ENCODE measurements at regions not wholly inside any gene's neighbourhood (a gene's known extent, or its start where the extent isn't known, plus 50 kb on each side); places are given as distances from the start of the nearest gene placed in this dataset.

DNA sequence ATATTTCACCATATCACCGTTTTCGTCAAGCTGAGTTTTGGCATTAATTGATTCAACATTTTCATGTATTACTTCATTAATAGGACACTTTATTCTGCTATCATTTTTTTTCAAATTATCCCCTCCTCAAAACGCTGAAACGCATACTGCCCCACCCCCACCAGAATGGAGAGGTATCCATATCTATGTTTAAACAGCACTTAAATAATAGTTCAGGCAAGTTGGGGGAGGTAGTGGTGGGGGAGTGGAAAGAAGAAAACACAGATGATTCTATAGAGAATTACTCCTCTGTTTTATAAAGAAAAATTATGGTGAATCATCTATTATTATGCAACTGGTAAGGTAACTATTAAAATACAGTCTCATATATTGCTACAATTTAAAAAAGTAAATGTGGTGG, 314.4 kb upstream of the ZEB2 start (continued):
- TF ChIP-seq ZBTB49 (tag by site-specific recombination; IDR thresholded peaks at IDR 0.05; ENCODE audit: low read depth) (no peak), KLF9 (tag by site-specific recombination; IDR thresholded peaks at IDR 0.05; ENCODE audit: low read depth) (no peak), ZNF837 (tag by site-specific recombination; IDR thresholded peaks at IDR 0.05) (no peak), ZNF24 (tag by site-specific recombination; IDR thresholded peaks at IDR 0.05) (no peak), ZNF664 (tag by site-specific recombination; IDR thresholded peaks at IDR 0.05) (no peak), ZNF704 (tag by site-specific recombination; IDR thresholded peaks at IDR 0.05) (no peak)
- TF ChIP-seq, protein P1, sequence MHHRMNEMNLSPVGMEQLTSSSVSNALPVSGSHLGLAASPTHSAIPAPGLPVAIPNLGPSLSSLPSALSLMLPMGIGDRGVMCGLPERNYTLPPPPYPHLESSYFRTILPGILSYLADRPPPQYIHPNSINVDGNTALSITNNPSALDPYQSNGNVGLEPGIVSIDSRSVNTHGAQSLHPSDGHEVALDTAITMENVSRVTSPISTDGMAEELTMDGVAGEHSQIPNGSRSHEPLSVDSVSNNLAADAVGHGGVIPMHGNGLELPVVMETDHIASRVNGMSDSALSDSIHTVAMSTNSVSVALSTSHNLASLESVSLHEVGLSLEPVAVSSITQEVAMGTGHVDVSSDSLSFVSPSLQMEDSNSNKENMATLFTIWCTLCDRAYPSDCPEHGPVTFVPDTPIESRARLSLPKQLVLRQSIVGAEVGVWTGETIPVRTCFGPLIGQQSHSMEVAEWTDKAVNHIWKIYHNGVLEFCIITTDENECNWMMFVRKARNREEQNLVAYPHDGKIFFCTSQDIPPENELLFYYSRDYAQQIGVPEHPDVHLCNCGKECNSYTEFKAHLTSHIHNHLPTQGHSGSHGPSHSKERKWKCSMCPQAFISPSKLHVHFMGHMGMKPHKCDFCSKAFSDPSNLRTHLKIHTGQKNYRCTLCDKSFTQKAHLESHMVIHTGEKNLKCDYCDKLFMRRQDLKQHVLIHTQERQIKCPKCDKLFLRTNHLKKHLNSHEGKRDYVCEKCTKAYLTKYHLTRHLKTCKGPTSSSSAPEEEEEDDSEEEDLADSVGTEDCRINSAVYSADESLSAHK (tag by site-specific recombination; IDR thresholded peaks at IDR 0.05) = no peak

DNA sequence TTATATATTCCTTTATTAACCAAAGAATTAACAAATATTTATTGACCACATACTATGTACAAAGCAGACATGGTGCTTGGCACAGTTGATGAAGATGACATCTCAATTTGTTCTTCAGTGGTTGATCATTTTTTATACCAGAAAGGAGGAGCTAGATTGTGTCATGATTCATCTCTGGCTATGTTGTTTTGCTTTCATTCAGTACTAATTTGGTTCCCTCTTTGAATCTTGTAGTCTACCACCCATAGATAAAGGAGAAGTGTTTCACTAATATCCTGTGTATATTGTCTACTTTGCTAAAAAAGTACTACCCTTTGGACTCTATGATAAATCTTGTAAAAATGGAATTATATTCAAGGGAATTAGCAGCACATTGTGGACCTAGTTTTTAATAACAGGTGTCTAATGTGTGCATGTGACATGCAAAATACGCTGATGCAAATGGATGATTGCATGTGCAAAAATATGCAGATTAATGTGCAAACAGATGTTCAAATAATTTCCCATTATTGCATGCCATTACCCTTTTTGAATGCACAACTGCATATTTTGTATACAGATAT, 313.2 kb upstream of the ZEB2 start:
- no peaks in the 10 kb centered on the region for H3K9me3 ChIP-seq (ENCODE audit: control insufficient read depth, insufficient read depth, low read depth, low read length)
- TF ChIP-seq, protein P2, sequence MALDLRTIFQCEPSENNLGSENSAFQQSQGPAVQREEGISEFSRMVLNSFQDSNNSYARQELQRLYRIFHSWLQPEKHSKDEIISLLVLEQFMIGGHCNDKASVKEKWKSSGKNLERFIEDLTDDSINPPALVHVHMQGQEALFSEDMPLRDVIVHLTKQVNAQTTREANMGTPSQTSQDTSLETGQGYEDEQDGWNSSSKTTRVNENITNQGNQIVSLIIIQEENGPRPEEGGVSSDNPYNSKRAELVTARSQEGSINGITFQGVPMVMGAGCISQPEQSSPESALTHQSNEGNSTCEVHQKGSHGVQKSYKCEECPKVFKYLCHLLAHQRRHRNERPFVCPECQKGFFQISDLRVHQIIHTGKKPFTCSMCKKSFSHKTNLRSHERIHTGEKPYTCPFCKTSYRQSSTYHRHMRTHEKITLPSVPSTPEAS (tag by site-specific recombination; IDR thresholded peaks at IDR 0.05) = no peak
- no peak for TF ChIP-seq ZNF114 (tag by site-specific recombination; IDR thresholded peaks at IDR 0.05)
- TF ChIP-seq KLF10 (tag by site-specific recombination; IDR thresholded peaks at IDR 0.05) = no peak
- no peak for TF ChIP-seq BCL11B (tag by site-specific recombination; IDR thresholded peaks at IDR 0.05; ENCODE audit: low read depth)
- no peak for TF ChIP-seq ZNF174 (tag by site-specific recombination; IDR thresholded peaks at IDR 0.05)
- TF ChIP-seq ZNF112 (tag by site-specific recombination; IDR thresholded peaks at IDR 0.05) = no peak
- TF ChIP-seq ZNF426 (tag by site-specific recombination; IDR thresholded peaks at IDR 0.05) = no peak
- TF ChIP-seq ZNF280D (tag by site-specific recombination; IDR thresholded peaks at IDR 0.05) = no peak
- no peak for TF ChIP-seq ZNF175 (tag by site-specific recombination; IDR thresholded peaks at IDR 0.05)
- no peak for TF ChIP-seq ZNF362 (tag by site-specific recombination; IDR thresholded peaks at IDR 0.05)
- TF ChIP-seq ZNF501 (tag by site-specific recombination; IDR thresholded peaks at IDR 0.05) = no peak
- no peak overlapping the region for H3K27ac ChIP-seq (ENCODE audit: extremely low read depth, low read depth, low read length)
- H3K4me1 ChIP-seq (ENCODE audit: control insufficient read depth, insufficient read depth, low read length) = peaks cover 12% of the 10 kb centered on the region
- no peak overlapping the region for H3K4me3 ChIP-seq (ENCODE audit: low read depth, low read length)
- no peaks in the 10 kb centered on the region for H3K36me3 ChIP-seq (ENCODE audit: control insufficient read depth in 2 of 2, insufficient read depth in 1 of 2, low read length in 2 of 2)
- ChIA-PET CTCF (no interaction called here), POLR2A (no interaction called here)

Measured in HEK293 (cell line).